PC-3 (cell line): ENCODE measurements at regions not wholly inside any gene's neighbourhood (a gene's known extent, or its start where the extent isn't known, plus 50 kb on each side); places are given as distances from the start of the nearest gene placed in this dataset.

Source experiments
- ATAC-seq: fragments of 200-7000 bp; cut with Tn5 transposase; 2 replicates; pipeline ENCODE4 v1.9.1; 2020; ENCODE audit warnings: mild to moderate bottlenecking, moderate library complexity
- BruUV-seq: library from RNA; stranded (reverse); fragments of 400-500 nt; replicated peaks from 2 replicates; lab custom pipeline; 2021; lab: Mats Ljungman, UMichigan
- CTCF ChIA-PET: fragments of 300-600 bp; sonication (Branson Sonifier 250); formaldehyde crosslinking; loops from one replicate; lab custom pipeline; 2022; ENCODE audit warnings: antibody characterized with exemption; lab: Charles Lee
- POLR2A ChIA-PET: fragments of 300-600 bp; sonication (Branson Sonifier 250); formaldehyde crosslinking; loops from one replicate; lab custom pipeline; 2022; ENCODE audit warnings: antibody characterized with exemption; ENCODE audit not compliant: unreplicated experiment; lab: Charles Lee
- DNase-seq: peaks from one replicate; pipeline ENCODE4 v3.0.0-alpha.2; 2015
- H2AFZ ChIP-seq: fragments of 300-600 bp; sonication (generic); 2 replicates; pipeline ENCODE4 v1.6.0; 2016; ENCODE audit warnings: antibody characterized with exemption, low read length
- H3F3A ChIP-seq: fragments of 300-600 bp; sonication (generic); one replicate; pipeline ENCODE4 v1.6.0; 2017; ENCODE audit warnings: antibody characterized with exemption, low read length, control low read depth, mild to moderate bottlenecking; ENCODE audit not compliant: unreplicated experiment
- H3K27ac ChIP-seq: fragments of 300-600 bp; sonication (generic); 2 replicates; pipeline ENCODE4 v1.5.1; 2016; ENCODE audit warnings: mild to moderate bottlenecking, low read length
- H3K27me3 ChIP-seq: fragments of 300-600 bp; sonication (generic); 2 replicates; pipeline ENCODE4 v1.6.1; 2016; ENCODE audit warnings: low read length, mixed read lengths
- H3K36me3 ChIP-seq: fragments of 300-600 bp; sonication (generic); 2 replicates; pipeline ENCODE4 v1.6.1; 2016; ENCODE audit warnings: low read depth, mixed run types, low read length, mixed read lengths
- H3K4me1 ChIP-seq: fragments of 300-600 bp; sonication (generic); 2 replicates; pipeline ENCODE4 v1.5.1; 2016; ENCODE audit warnings: low read length; ENCODE audit not compliant: insufficient read depth
- H3K4me2 ChIP-seq: fragments of 300-600 bp; sonication (generic); 2 replicates; pipeline ENCODE4 v1.6.0; 2016; ENCODE audit warnings: low read length
- H3K4me3 ChIP-seq: fragments of 300-600 bp; sonication (generic); 2 replicates; pipeline ENCODE4 v1.5.1; 2016; ENCODE audit warnings: mild to moderate bottlenecking, low read length, mixed read lengths
- H3K79me2 ChIP-seq: fragments of 300-600 bp; sonication (generic); 2 replicates; pipeline ENCODE4 v1.6.1; 2017; ENCODE audit warnings: low read length, mixed read lengths
- H3K9ac ChIP-seq: fragments of 300-600 bp; sonication (generic); 2 replicates; pipeline ENCODE4 v1.6.0; 2016; ENCODE audit warnings: mild to moderate bottlenecking, low read length
- H3K9me2 ChIP-seq: fragments of 300-600 bp; sonication (generic); replicated peaks from 2 replicates; pipeline ENCODE4 v1.6.1; 2016; ENCODE audit warnings: mixed run types, low read length, mixed read lengths
- H3K9me3 ChIP-seq: fragments of 300-600 bp; sonication (generic); 2 replicates; pipeline ENCODE4 v1.6.1; 2016; ENCODE audit warnings: low read length, mixed read lengths
- H4K20me1 ChIP-seq: fragments of 300-600 bp; sonication (generic); 2 replicates; pipeline ENCODE4 v1.6.1; 2016; ENCODE audit warnings: low read length, mixed read lengths
- EZH2 ChIP-seq: fragments of 300-600 bp; sonication (generic); IDR thresholded peaks from one replicate; pipeline ENCODE4 v1.6.1; 2017; ENCODE audit warnings: antibody characterized with exemption, mild to moderate bottlenecking, low read length; ENCODE audit not compliant: unreplicated experiment
- EZH2phosphoT487 ChIP-seq: fragments of 300-600 bp; sonication (generic); IDR thresholded peaks from 2 replicates; pipeline ENCODE4 v1.6.1; 2018; ENCODE audit warnings: mild to moderate bottlenecking, antibody characterized with exemption, low read length, borderline replicate concordance
- intact Hi-C: fragments of 100-400 bp; cut with micrococcal nuclease; formaldehyde crosslinking; loops from 2 replicates; pipeline ENCODE4 v1.9.0; 2023
- TF ChIP-seq, protein P1 (sequence below): fragments of 300-600 bp; sonication (generic); conservative IDR thresholded peaks from 2 replicates; pipeline ENCODE4 v1.5.1; 2017; ENCODE audit warnings: antibody characterized with exemption, low read depth, mild to moderate bottlenecking, low read length

DNA sequence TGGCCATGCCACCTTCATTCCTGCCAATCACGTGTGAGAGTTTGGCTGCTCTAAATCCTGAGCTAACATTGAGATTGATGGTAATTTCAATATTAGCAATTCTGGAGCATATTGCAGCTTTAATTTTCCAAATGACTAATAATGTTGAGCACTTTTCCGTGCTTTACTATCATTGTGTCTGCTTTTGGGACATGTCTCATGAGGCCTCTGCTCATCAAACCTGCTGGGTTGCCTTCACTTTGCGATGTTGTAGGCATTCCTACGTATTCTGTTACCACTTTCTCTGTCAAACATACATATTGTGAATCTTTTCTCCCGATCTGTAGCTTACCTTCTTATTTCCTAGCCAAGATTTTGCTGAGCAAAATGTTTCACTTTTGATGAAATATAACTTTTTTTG lies 466.6 kb downstream of the GALR1 start:
- intact Hi-C loops, result no loop called here
- CTCF ChIA-PET, result interaction anchor here (0.6 kb wide), 1 partner anchor 921 kb away, joined by 3 read pairs; no protein-coding TSS in a partner anchor
- no peak for DNase-seq
- Histone ChIP-seq H4K20me1 (no peaks in the 10 kb centered on the region), H3F3A (no peaks in the 10 kb centered on the region), H3K4me1 (no peaks in the 10 kb centered on the region), H3K9me3 (no peaks in the 10 kb centered on the region), H3K9me2 (no peaks in the 10 kb centered on the region), H3K27me3 (peaks cover under 1% of the 10 kb centered on the region), H3K27ac (no peak overlapping the region), H3K79me2 (no peaks in the 10 kb centered on the region), H3K4me3 (no peak overlapping the region), H2AFZ (no peak overlapping the region), H3K36me3 (no peaks in the 10 kb centered on the region), H3K9ac (no peak overlapping the region), H3K4me2 (no peak overlapping the region)
- TF ChIP-seq EZH2phosphoT487 (no peak), EZH2 (no peak)
- TF ChIP-seq, protein P1, sequence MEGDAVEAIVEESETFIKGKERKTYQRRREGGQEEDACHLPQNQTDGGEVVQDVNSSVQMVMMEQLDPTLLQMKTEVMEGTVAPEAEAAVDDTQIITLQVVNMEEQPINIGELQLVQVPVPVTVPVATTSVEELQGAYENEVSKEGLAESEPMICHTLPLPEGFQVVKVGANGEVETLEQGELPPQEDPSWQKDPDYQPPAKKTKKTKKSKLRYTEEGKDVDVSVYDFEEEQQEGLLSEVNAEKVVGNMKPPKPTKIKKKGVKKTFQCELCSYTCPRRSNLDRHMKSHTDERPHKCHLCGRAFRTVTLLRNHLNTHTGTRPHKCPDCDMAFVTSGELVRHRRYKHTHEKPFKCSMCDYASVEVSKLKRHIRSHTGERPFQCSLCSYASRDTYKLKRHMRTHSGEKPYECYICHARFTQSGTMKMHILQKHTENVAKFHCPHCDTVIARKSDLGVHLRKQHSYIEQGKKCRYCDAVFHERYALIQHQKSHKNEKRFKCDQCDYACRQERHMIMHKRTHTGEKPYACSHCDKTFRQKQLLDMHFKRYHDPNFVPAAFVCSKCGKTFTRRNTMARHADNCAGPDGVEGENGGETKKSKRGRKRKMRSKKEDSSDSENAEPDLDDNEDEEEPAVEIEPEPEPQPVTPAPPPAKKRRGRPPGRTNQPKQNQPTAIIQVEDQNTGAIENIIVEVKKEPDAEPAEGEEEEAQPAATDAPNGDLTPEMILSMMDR, result no peak
- POLR2A ChIA-PET, result no interaction called here
- ATAC-seq, result no peak
- BruUV-seq, result no TSS peak

DNA sequence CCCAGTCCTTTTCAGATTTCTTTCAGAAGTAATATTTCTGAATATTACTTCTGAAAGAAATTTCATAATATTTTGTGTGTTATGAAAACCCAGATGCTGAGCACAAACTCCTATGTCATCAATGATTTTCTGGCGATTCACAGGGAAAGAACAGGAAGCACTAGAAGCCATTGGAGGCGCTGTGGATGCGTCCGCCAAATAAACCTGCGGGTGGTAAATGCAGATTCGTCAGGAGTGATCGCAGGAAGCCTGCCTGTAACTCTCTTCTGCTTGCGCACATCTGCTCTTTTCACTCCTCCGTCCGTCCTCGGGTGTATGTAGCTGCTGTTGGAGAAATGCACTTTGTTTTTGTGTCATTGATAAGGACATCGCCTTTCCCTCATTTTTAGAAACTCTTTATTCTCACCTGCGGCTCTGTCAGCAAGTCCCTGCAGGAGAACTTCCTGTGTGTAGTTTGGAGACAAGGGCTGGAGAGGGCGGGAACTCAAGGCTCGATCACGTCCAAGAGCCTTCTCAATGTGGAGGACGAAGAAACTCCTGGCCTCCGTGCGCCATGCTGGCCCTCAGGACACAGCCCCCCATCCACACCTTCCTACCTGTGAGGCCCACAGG lies 483.8 kb downstream of the GALR1 start:
- H2AFZ ChIP-seq, result no peak overlapping the region
- H3K4me2 ChIP-seq, result no peak overlapping the region
- H3K79me2 ChIP-seq, result no peaks in the 10 kb centered on the region
- no peak overlapping the region for H3K9ac ChIP-seq
- H3K9me2 ChIP-seq, result no peaks in the 10 kb centered on the region
- ATAC-seq (no peak), DNase-seq (no peak)
- peaks cover 28% of the 10 kb centered on the region for H3K27me3 ChIP-seq
- no peaks in the 10 kb centered on the region for H4K20me1 ChIP-seq
- CTCF ChIA-PET, result no interaction called here
- POLR2A ChIA-PET, result no interaction called here
- no peaks in the 10 kb centered on the region for H3K9me3 ChIP-seq
- H3K36me3 ChIP-seq, result no peaks in the 10 kb centered on the region
- H3K4me1 ChIP-seq, result no peaks in the 10 kb centered on the region
- TF ChIP-seq EZH2 (no peak), EZH2phosphoT487 (no peak)
- TF ChIP-seq, protein P1, result no peak
- no peak overlapping the region for H3K4me3 ChIP-seq
- intact Hi-C loops, result no loop called here
- H3F3A ChIP-seq, result no peaks in the 10 kb centered on the region
- BruUV-seq, result no TSS peak
- no peak overlapping the region for H3K27ac ChIP-seq

DNA sequence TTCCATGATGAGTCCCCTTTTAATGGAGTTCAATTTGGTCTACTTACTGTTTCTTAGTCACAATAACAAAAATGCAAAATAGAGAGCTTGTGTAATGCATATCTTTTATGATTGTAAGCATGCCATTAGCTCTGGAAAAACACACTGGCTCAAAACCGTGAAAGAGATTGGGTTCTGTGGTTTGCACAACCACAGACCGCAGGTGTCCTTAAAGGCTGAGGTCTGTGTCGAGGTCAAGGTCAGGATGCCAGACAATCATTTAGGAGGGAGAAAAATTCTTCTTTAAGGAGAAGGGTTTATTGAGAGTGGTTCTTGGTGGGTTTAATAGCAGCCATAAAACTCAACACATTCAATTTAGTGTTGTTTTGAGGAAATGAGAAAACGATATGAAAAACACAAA lies 487.2 kb downstream of the GALR1 start:
- Histone ChIP-seq H3K36me3 (no peaks in the 10 kb centered on the region), H3K9me2 (no peaks in the 10 kb centered on the region), H3K9ac (no peak overlapping the region), H3K4me3 (no peak overlapping the region), H3K4me2 (no peak overlapping the region), H3F3A (no peaks in the 10 kb centered on the region), H3K4me1 (no peaks in the 10 kb centered on the region), H3K27ac (no peak overlapping the region), H3K9me3 (no peaks in the 10 kb centered on the region), H2AFZ (no peak overlapping the region), H3K27me3 (peaks cover 28% of the 10 kb centered on the region), H3K79me2 (no peaks in the 10 kb centered on the region), H4K20me1 (no peaks in the 10 kb centered on the region)
- DNase-seq (no peak), ATAC-seq (no peak)
- TF ChIP-seq, protein P1, result no peak
- no peak for TF ChIP-seq EZH2
- TF ChIP-seq EZH2phosphoT487, result no peak
- ChIA-PET POLR2A (no interaction called here), CTCF (no interaction called here)
- intact Hi-C loops, result no loop called here
- BruUV-seq, result no TSS peak
